ENCODE measurements at regions not wholly inside any gene's neighbourhood (a gene's known extent, or its start where the extent isn't known, plus 50 kb on each side); places are given as distances from the start of the nearest gene placed in this dataset.

GRCh38 chr3:128555841-128556240 lies 62.8 kb upstream of the GATA2 start:
- Histone ChIP-seq H3K4me3 (ENCODE audit: low read depth, low read length) (no peak overlapping the region), H3K36me3 (ENCODE audit: control insufficient read depth, insufficient read depth, low read length) (no peaks in the 10 kb centered on the region), H3K27me3 (ENCODE audit: control insufficient read depth, insufficient read depth, low read length) (peaks cover 29% of the 10 kb centered on the region), H3K4me1 (ENCODE audit: control insufficient read depth, insufficient read depth, low read length) (no peaks in the 10 kb centered on the region), H3K9ac (ENCODE audit: low read depth, low read length) (no peak overlapping the region), H3K9me3 (ENCODE audit: control insufficient read depth, insufficient read depth, low read length) (no peaks in the 10 kb centered on the region)

DNA sequence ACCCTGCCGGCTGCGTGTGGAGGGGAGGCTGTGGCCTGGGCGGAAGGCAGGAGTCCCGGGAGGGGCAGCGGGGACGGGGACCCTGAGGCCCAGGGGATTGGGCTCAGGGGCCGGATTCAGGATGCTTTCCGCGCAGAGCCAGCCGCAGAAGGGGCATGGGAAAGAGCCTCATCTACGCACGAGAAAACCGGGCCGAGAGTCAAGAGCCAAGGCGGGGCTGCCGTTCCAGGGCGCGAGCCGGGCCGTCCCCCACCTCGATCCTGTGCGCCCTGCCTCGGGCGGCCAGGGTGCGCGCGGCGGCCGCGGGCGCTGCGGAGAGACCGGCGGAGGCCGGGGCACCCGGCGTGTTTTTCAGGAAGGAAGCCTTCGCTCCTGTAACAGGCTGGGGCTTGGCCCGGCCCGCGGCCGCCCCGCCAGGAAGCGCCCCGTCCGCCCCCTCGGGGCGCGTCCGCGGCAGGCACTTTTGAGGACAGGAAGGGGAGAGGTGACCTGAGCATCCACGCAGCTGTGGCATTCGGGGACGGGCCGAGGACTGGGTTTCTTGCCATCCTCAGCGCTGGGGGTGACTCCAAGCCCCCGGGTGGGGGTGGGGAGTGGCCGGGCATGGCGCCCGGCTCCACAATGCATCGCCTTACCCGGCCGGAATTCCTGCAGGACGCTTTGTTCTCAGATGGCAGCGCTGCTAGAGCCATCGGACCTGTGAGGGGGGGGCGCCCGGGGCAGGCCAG lies 62.3 kb upstream of the GATA2 start:
- H3K4me3 ChIP-seq (ENCODE audit: low read depth, low read length): peak overlapping the region; percentile 52
- H3K27me3 ChIP-seq (ENCODE audit: control insufficient read depth, insufficient read depth, low read length): peaks cover 29% of the 10 kb centered on the region
- no peak overlapping the region for H3K9ac ChIP-seq (ENCODE audit: low read depth, low read length)
- no peaks in the 10 kb centered on the region for H3K36me3 ChIP-seq (ENCODE audit: control insufficient read depth, insufficient read depth, low read length)
- no peaks in the 10 kb centered on the region for H3K4me1 ChIP-seq (ENCODE audit: control insufficient read depth, insufficient read depth, low read length)
- no peaks in the 10 kb centered on the region for H3K9me3 ChIP-seq (ENCODE audit: control insufficient read depth, insufficient read depth, low read length)

- H3K27me3 ChIP-seq (ENCODE audit: control insufficient read depth, insufficient read depth, low read length): peaks cover 29% of the 10 kb centered on the region
- no peaks in the 10 kb centered on the region for H3K36me3 ChIP-seq (ENCODE audit: control insufficient read depth, insufficient read depth, low read length)
- H3K4me3 ChIP-seq (ENCODE audit: low read depth, low read length): peak overlapping the region; percentile 52
- H3K4me1 ChIP-seq (ENCODE audit: control insufficient read depth, insufficient read depth, low read length): no peaks in the 10 kb centered on the region
- H3K9me3 ChIP-seq (ENCODE audit: control insufficient read depth, insufficient read depth, low read length): no peaks in the 10 kb centered on the region
- no peak overlapping the region for H3K9ac ChIP-seq (ENCODE audit: low read depth, low read length)
These were observed 61.6 kb upstream of the GATA2 start for GRCh38 chr3:128554465-128555097.

- peaks cover 29% of the 10 kb centered on the region for H3K27me3 ChIP-seq (ENCODE audit: control insufficient read depth, insufficient read depth, low read length)
- no peak overlapping the region for H3K4me3 ChIP-seq (ENCODE audit: low read depth, low read length)
- no peaks in the 10 kb centered on the region for H3K9me3 ChIP-seq (ENCODE audit: control insufficient read depth, insufficient read depth, low read length)
- H3K4me1 ChIP-seq (ENCODE audit: control insufficient read depth, insufficient read depth, low read length): no peaks in the 10 kb centered on the region
- no peaks in the 10 kb centered on the region for H3K36me3 ChIP-seq (ENCODE audit: control insufficient read depth, insufficient read depth, low read length)
- H3K9ac ChIP-seq (ENCODE audit: low read depth, low read length): no peak overlapping the region
These were observed 61.1 kb upstream of the GATA2 start for GRCh38 chr3:128554100-128554464.

- Histone ChIP-seq H3K9ac (ENCODE audit: low read depth, low read length) (no peak overlapping the region), H3K27me3 (ENCODE audit: control insufficient read depth, insufficient read depth, low read length) (peaks cover 29% of the 10 kb centered on the region), H3K4me3 (ENCODE audit: low read depth, low read length) (no peak overlapping the region), H3K4me1 (ENCODE audit: control insufficient read depth, insufficient read depth, low read length) (no peaks in the 10 kb centered on the region), H3K9me3 (ENCODE audit: control insufficient read depth, insufficient read depth, low read length) (no peaks in the 10 kb centered on the region), H3K36me3 (ENCODE audit: control insufficient read depth, insufficient read depth, low read length) (no peaks in the 10 kb centered on the region)
These were observed 60.6 kb upstream of the GATA2 start for GRCh38 chr3:128553560-128553959.

- Histone ChIP-seq H3K4me1 (ENCODE audit: control insufficient read depth, insufficient read depth, low read length) (no peaks in the 10 kb centered on the region), H3K9me3 (ENCODE audit: control insufficient read depth, insufficient read depth, low read length) (no peaks in the 10 kb centered on the region), H3K4me3 (ENCODE audit: low read depth, low read length) (no peak overlapping the region), H3K27me3 (ENCODE audit: control insufficient read depth, insufficient read depth, low read length) (peaks cover 29% of the 10 kb centered on the region), H3K9ac (ENCODE audit: low read depth, low read length) (no peak overlapping the region), H3K36me3 (ENCODE audit: control insufficient read depth, insufficient read depth, low read length) (no peaks in the 10 kb centered on the region)
These were observed 58.9 kb upstream of the GATA2 start for GRCh38 chr3:128551867-128552266.

GRCh38 chr3:128551451-128551850 lies 58.5 kb upstream of the GATA2 start:
- no peak overlapping the region for H3K4me3 ChIP-seq (ENCODE audit: low read depth, low read length)
- H3K36me3 ChIP-seq (ENCODE audit: control insufficient read depth, insufficient read depth, low read length): no peaks in the 10 kb centered on the region
- H3K9me3 ChIP-seq (ENCODE audit: control insufficient read depth, insufficient read depth, low read length): no peaks in the 10 kb centered on the region
- no peaks in the 10 kb centered on the region for H3K4me1 ChIP-seq (ENCODE audit: control insufficient read depth, insufficient read depth, low read length)
- peaks cover 25% of the 10 kb centered on the region for H3K27me3 ChIP-seq (ENCODE audit: control insufficient read depth, insufficient read depth, low read length)
- H3K9ac ChIP-seq (ENCODE audit: low read depth, low read length): no peak overlapping the region

DNA sequence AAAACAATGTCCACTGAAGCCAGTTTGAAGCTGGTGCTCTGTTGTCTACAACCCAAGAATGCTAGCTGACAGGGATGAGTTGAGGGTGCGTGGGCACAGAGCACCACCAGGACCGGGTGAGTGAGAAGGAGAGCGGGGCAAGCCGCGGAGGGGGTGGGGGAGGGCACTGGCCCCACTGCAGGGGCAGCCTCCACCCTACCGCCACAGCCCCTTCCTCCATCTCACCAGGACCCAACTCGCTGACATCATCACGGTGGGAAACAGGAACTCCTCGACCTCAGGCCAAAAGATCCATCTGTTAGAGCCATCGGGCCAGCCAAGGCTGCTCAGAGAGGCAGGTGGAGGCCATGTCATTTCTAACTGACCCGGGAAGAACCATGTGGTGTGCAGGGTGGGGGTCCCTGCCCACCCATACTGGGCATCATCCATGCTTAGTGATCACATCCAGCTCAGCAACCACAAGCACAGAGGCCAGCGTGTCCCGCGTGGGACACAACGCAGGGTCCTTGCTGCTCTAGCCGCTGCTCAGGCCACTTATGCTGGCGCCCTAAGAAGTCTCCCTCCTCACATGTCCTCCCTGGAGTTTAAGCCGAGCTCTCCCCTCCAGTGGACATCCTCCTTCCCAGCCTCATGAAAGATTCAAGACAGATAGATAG lies 57.6 kb upstream of the GATA2 start:
- Histone ChIP-seq H3K9ac (ENCODE audit: low read depth, low read length) (no peak overlapping the region), H3K27me3 (ENCODE audit: control insufficient read depth, insufficient read depth, low read length) (peaks cover 19% of the 10 kb centered on the region), H3K36me3 (ENCODE audit: control insufficient read depth, insufficient read depth, low read length) (no peaks in the 10 kb centered on the region), H3K4me3 (ENCODE audit: low read depth, low read length) (no peak overlapping the region), H3K9me3 (ENCODE audit: control insufficient read depth, insufficient read depth, low read length) (no peaks in the 10 kb centered on the region), H3K4me1 (ENCODE audit: control insufficient read depth, insufficient read depth, low read length) (no peaks in the 10 kb centered on the region)

- Histone ChIP-seq H3K9ac (ENCODE audit: low read depth, low read length) (no peak overlapping the region), H3K36me3 (ENCODE audit: control insufficient read depth, insufficient read depth, low read length) (no peaks in the 10 kb centered on the region), H3K27me3 (ENCODE audit: control insufficient read depth, insufficient read depth, low read length) (peaks cover 17% of the 10 kb centered on the region), H3K4me1 (ENCODE audit: control insufficient read depth, insufficient read depth, low read length) (no peaks in the 10 kb centered on the region), H3K4me3 (ENCODE audit: low read depth, low read length) (no peak overlapping the region), H3K9me3 (ENCODE audit: control insufficient read depth, insufficient read depth, low read length) (no peaks in the 10 kb centered on the region)
These were observed 57.1 kb upstream of the GATA2 start for GRCh38 chr3:128550113-128550440.

DNA sequence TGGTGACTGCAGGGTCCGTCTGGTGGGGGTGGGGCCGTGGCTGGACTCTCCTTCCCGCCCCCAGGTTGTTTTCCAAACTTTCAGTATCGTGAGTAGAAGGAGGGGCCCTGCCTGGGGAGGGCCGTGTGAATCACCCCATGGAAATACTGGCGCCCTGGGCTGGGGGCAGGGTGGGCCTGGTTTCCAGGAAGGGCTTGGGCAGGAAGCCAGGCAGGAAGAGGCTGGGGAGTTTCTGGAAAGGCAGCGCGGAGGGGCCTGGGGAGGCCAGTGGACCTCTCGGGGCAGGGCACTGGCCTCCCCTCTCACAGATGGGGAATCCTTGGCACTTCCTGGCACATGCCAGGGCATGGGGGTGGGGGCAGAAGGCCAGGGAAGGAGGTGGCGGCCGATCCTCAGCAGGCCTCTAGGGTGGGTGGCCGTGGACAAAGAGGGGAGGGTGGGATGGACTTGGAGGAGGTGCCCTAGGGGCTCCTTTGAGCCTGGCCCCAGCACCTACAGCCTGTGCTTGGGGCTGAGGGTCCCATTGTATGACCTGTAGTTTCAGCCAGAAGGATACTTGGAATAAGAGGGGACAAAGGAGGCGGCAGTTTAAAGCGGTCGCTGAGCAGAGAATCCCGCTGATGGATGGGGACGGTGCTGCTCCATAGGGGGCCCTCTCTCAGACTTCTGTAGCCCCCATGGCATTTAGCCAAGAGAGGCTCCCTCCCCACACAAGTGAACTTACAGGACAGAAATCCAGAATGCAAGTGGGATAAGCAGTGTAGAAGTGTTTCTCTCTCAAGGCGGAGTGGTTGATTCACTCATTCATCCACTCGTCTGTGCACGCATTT lies 56.5 kb upstream of the GATA2 start:
- Histone ChIP-seq H3K36me3 (ENCODE audit: control insufficient read depth, insufficient read depth, low read length) (no peaks in the 10 kb centered on the region), H3K9me3 (ENCODE audit: control insufficient read depth, insufficient read depth, low read length) (no peaks in the 10 kb centered on the region), H3K4me1 (ENCODE audit: control insufficient read depth, insufficient read depth, low read length) (no peaks in the 10 kb centered on the region), H3K9ac (ENCODE audit: low read depth, low read length) (no peak overlapping the region), H3K27me3 (ENCODE audit: control insufficient read depth, insufficient read depth, low read length) (peaks cover 11% of the 10 kb centered on the region), H3K4me3 (ENCODE audit: low read depth, low read length) (no peak overlapping the region)

- Histone ChIP-seq H3K4me1 (ENCODE audit: control insufficient read depth, insufficient read depth, low read length) (no peaks in the 10 kb centered on the region), H3K9me3 (ENCODE audit: control insufficient read depth, insufficient read depth, low read length) (no peaks in the 10 kb centered on the region), H3K27me3 (ENCODE audit: control insufficient read depth, insufficient read depth, low read length) (peaks cover 2% of the 10 kb centered on the region), H3K4me3 (ENCODE audit: low read depth, low read length) (no peak overlapping the region), H3K9ac (ENCODE audit: low read depth, low read length) (no peak overlapping the region), H3K36me3 (ENCODE audit: control insufficient read depth, insufficient read depth, low read length) (no peaks in the 10 kb centered on the region)
These were observed 55.7 kb upstream of the GATA2 start for GRCh38 chr3:128548426-128549282.
